CD14-positive monocyte (primary cell): ENCODE measurements at regions not wholly inside any gene's neighbourhood (a gene's known extent, or its start where the extent isn't known, plus 50 kb on each side); places are given as distances from the start of the nearest gene placed in this dataset.

Experiments used
- DNase-seq, 3 donors: peaks; one replicate each; pipeline ENCODE4 v3.0.0-alpha.2; 2011 to 2022
- H2AFZ ChIP-seq: 2 replicates; pipeline ENCODE4 v1.6.0; 2012; ENCODE audit warnings: mild to moderate bottlenecking, low read depth, low read length, inconsistent platforms; ENCODE audit not compliant: insufficient read depth, poor library complexity, severe bottlenecking
- H3K27ac ChIP-seq, 2 donors: 1 replicate in 1 of 2; 2 replicates in 1 of 2; pipeline ENCODE4 v1.5.1; 2012 to 2013; ENCODE audit warnings: low read length in 2 of 2, control low read depth in 1 of 2, inconsistent platforms in 1 of 2, low read depth in 1 of 2, mild to moderate bottlenecking in 1 of 2
- H3K27me3 ChIP-seq, 2 donors: one replicate each; pipeline versions ENCODE4 v1.6.0 to v1.6.1; 2011 to 2013; ENCODE audit warnings: low read length in 2 of 2; ENCODE audit not compliant: control insufficient read depth in 2 of 2, insufficient read depth in 2 of 2
- H3K36me3 ChIP-seq, 2 donors: replicated peaks in 1 of 2; 1 replicate in 1 of 2; 2 replicates in 1 of 2; pipeline versions ENCODE4 v1.5.1 to v1.6.1; 2012 to 2013; ENCODE audit warnings: low read length in 2 of 2, control low read depth in 1 of 2, inconsistent platforms in 1 of 2, mild to moderate bottlenecking in 1 of 2; ENCODE audit not compliant: insufficient read depth in 2 of 2, control insufficient read depth in 1 of 2
- H3K4me1 ChIP-seq, 2 donors: 1 replicate in 1 of 2; 2 replicates in 1 of 2; pipeline versions ENCODE4 v1.5.1 to v1.6.1; 2012 to 2013; ENCODE audit warnings: low read length in 2 of 2, control low read depth in 1 of 2, inconsistent platforms in 1 of 2, mild to moderate bottlenecking in 1 of 2, moderate library complexity in 1 of 2; ENCODE audit not compliant: insufficient read depth in 2 of 2, control insufficient read depth in 1 of 2
- H3K4me2 ChIP-seq: replicated peaks from 2 replicates; pipeline ENCODE3; 2012; ENCODE audit warnings: low read length, moderate library complexity, mild to moderate bottlenecking; ENCODE audit not compliant: poor library complexity, severe bottlenecking; ENCODE audit errors: extremely low read depth
- H3K4me3 ChIP-seq, 3 experiments: fragments of 200-600 bp in 1 of 3; sonication (generic) in 1 of 3; replicated peaks in 1 of 3; 1 replicate in 2 of 3; 2 replicates in 1 of 3; pipeline ENCODE4 v1.5.1; 2011 to 2013; ENCODE audit warnings: low read length in 3 of 3, mild to moderate bottlenecking in 3 of 3, control low read depth in 2 of 3, low read depth in 2 of 3, inconsistent platforms in 1 of 3, moderate library complexity in 1 of 3
- H3K79me2 ChIP-seq: 2 replicates; pipeline ENCODE4 v1.6.0; 2012; ENCODE audit warnings: mild to moderate bottlenecking, control low read depth, inconsistent platforms, low read length, moderate library complexity; ENCODE audit not compliant: insufficient read depth
- H3K9ac ChIP-seq: 2 replicates; pipeline ENCODE4 v1.6.0; 2017; ENCODE audit warnings: low read length, mild to moderate bottlenecking; ENCODE audit not compliant: insufficient read depth, poor library complexity, severe bottlenecking
- H3K9me3 ChIP-seq, 2 donors: replicated peaks in 1 of 2; 1 replicate in 1 of 2; 2 replicates in 1 of 2; pipeline versions ENCODE4 v1.5.1 to v1.6.1; 2012 to 2013; ENCODE audit warnings: low read length in 2 of 2, control low read depth in 1 of 2; ENCODE audit not compliant: control insufficient read depth in 1 of 2, insufficient read depth in 1 of 2
- H4K20me1 ChIP-seq: 2 replicates; pipeline ENCODE4 v1.6.0; 2012; ENCODE audit warnings: mild to moderate bottlenecking, low read length, control low read depth, moderate library complexity; ENCODE audit not compliant: insufficient read depth
- H3K27ac Mint-ChIP-seq, 7 donors: one replicate each; pipeline ENCODE4 v1.8.0; 2020; ENCODE audit warnings: mild to moderate bottlenecking in 7 of 7, mixed read lengths in 7 of 7, moderate library complexity in 6 of 7, inconsistent platforms in 2 of 7
- H3K27me3 Mint-ChIP-seq, 3 donors: one replicate each; pipeline ENCODE4 v1.8.0; 2021 to 2022; ENCODE audit warnings: low read depth in 3 of 3, mild to moderate bottlenecking in 3 of 3, mixed read lengths in 3 of 3, moderate library complexity in 3 of 3, inconsistent platforms in 1 of 3
- H3K36me3 Mint-ChIP-seq, 2 donors: one replicate each; pipeline ENCODE4 v1.8.0; 2020; ENCODE audit warnings: mixed read lengths in 2 of 2, inconsistent platforms in 1 of 2, mild to moderate bottlenecking in 1 of 2
- H3K4me1 Mint-ChIP-seq: one replicate; pipeline ENCODE4 v1.8.0; 2020; ENCODE audit warnings: mild to moderate bottlenecking, mixed read lengths
- H3K4me3 Mint-ChIP-seq, 2 donors: one replicate each; pipeline ENCODE4 v1.8.0; 2020; ENCODE audit warnings: mild to moderate bottlenecking in 2 of 2, mixed read lengths in 2 of 2, moderate library complexity in 1 of 2
- H3K9me3 Mint-ChIP-seq, 7 donors: one replicate each; pipeline ENCODE4 v1.8.0; 2020 to 2022; ENCODE audit warnings: mixed read lengths in 7 of 7, mild to moderate bottlenecking in 6 of 7, moderate library complexity in 6 of 7, inconsistent platforms in 2 of 7
- CTCF ChIP-seq: fragments of 200-600 bp; IDR thresholded peaks from one replicate; pipeline ENCODE4 v1.8.0; 2022; ENCODE audit warnings: antibody characterized with exemption, mild to moderate bottlenecking
- WGBS: methylation state at CpG from one replicate; pipeline ENCODE4 v1.1.5; 2013; ENCODE audit warnings: missing lambda C conversion rate; ENCODE audit not compliant: insufficient coverage; 5-methylcytosine and 5-hydroxymethylcytosine counted together
- intact Hi-C, 2 donors: fragments of 100-400 bp; cut with micrococcal nuclease; formaldehyde crosslinking; loops; one replicate each; pipeline versions ENCODE4 v1.15.0 to v1.15.1; 2023

- H3K36me3 Mint-ChIP-seq, result no peaks in the 10 kb centered on the region
- Histone ChIP-seq H3K79me2 (no peaks in the 10 kb centered on the region), H3K27ac (no peak overlapping the region), H3K4me3 (no peak overlapping the region), H3K4me1 (peaks cover 9 to 16% of the 10 kb centered on the region in 2 donors), H3K9me3 (peaks cover 0 to 4% of the 10 kb centered on the region in 2 donors), H3K4me2 (no peak overlapping the region), H4K20me1 (no peaks in the 10 kb centered on the region), H3K36me3 (no peaks in the 10 kb centered on the region), H2AFZ (no peak overlapping the region), H3K9ac (no peak overlapping the region), H3K27me3 (no peaks in the 10 kb centered on the region)
- no peak for TF ChIP-seq CTCF
- WGBS, result 86% methylated on average over 14 of the region's 21 CpGs
- DNase-seq, result no peak
- H3K4me3 Mint-ChIP-seq, result no peak overlapping the region
- peaks cover 14% of the 10 kb centered on the region for H3K4me1 Mint-ChIP-seq
- intact Hi-C loops, result loop anchor here in 1 of 2 donors (10.0 kb wide), 1 partner anchor 54 kb away; no protein-coding TSS in a partner anchor
- peaks cover 0 to 5% (median 1%) of the 10 kb centered on the region in 3 donors for H3K27me3 Mint-ChIP-seq
- no peak overlapping the region for H3K27ac Mint-ChIP-seq
- peaks cover 0 to 8% (median 4%) of the 10 kb centered on the region in 7 donors for H3K9me3 Mint-ChIP-seq
Observed at GRCh38 chr3:194840661-194841514, 155.2 kb downstream of the FAM43A start.

- Mint-ChIP-seq H3K4me1 (peaks cover 14% of the 10 kb centered on the region), H3K27me3 (peaks cover 0 to 8% (median 1%) of the 10 kb centered on the region in 3 donors), H3K4me3 (no peak overlapping the region), H3K36me3 (no peaks in the 10 kb centered on the region), H3K9me3 (peaks cover 0 to 8% (median 4%) of the 10 kb centered on the region in 7 donors), H3K27ac (no peak overlapping the region)
- Histone ChIP-seq H3K4me2 (no peak overlapping the region), H3K4me3 (no peak overlapping the region), H3K27me3 (no peaks in the 10 kb centered on the region), H3K9me3 (peaks cover 0 to 4% of the 10 kb centered on the region in 2 donors), H3K4me1 (peaks cover 9 to 16% of the 10 kb centered on the region in 2 donors), H3K9ac (no peak overlapping the region), H3K79me2 (no peaks in the 10 kb centered on the region), H3K27ac (no peak overlapping the region), H3K36me3 (no peaks in the 10 kb centered on the region), H4K20me1 (no peaks in the 10 kb centered on the region), H2AFZ (no peak overlapping the region)
- no peak for DNase-seq
- intact Hi-C loops, result loop anchor here in 1 of 2 donors (10.0 kb wide), 1 partner anchor 53 kb away; no protein-coding TSS in a partner anchor
- TF ChIP-seq CTCF, result no peak
- WGBS, result 100% methylated on average over 1 of the region's 2 CpGs
Observed at GRCh38 chr3:194841515-194841841, 155.8 kb downstream of the FAM43A start.
